Psoas muscle (tissue), 7 donors: ENCODE measurements at regions not wholly inside any gene's neighbourhood (a gene's known extent, or its start where the extent isn't known, plus 50 kb on each side); places are given as distances from the start of the nearest gene placed in this dataset.

Experiments used
- ATAC-seq, 4 donors: fragments of 200-7000 bp; cut with Tn5 transposase; one replicate each; pipeline ENCODE4 v1.9.1; 2020; ENCODE audit warnings: moderate library complexity in 3 of 4, mild to moderate bottlenecking in 2 of 4
- DNase-seq, 2 donors: peaks; one replicate each; pipeline ENCODE4 v3.0.0-alpha.2; 2020
- H3K27ac ChIP-seq: fragments of 200-600 bp; one replicate; pipeline ENCODE4 v1.8.0; 2022
- H3K27me3 ChIP-seq, 3 donors: fragments of 200-600 bp in 1 of 3; one replicate each; pipeline versions ENCODE4 v1.6.1 to v1.8.0; 2013 to 2022; ENCODE audit warnings: low read length in 2 of 3, mild to moderate bottlenecking in 2 of 3, moderate library complexity in 1 of 3; ENCODE audit not compliant: insufficient read depth in 3 of 3
- H3K36me3 ChIP-seq, 2 donors: fragments of 200-600 bp in 1 of 2; one replicate each; pipeline versions ENCODE4 v1.6.1 to v1.8.0; 2013 to 2022; ENCODE audit warnings: low read depth in 1 of 2, mild to moderate bottlenecking in 1 of 2, moderate library complexity in 1 of 2; ENCODE audit not compliant: insufficient read depth in 1 of 2
- H3K4me1 ChIP-seq: fragments of 200-600 bp; one replicate; pipeline ENCODE4 v1.8.0; 2022
- H3K4me3 ChIP-seq: fragments of 200-600 bp; one replicate; pipeline ENCODE4 v1.8.0; 2022; ENCODE audit warnings: mild to moderate bottlenecking
- H3K9me3 ChIP-seq: fragments of 200-600 bp; one replicate; pipeline ENCODE4 v1.8.0; 2022
- WGBS, 3 donors: extraction: QIAGEN DNeasy Blood & Tissue Kit; methylation state at CpG; one replicate each; pipeline versions ENCODE4 v1.1.6 to v1.1.7; 2013; 5-methylcytosine and 5-hydroxymethylcytosine counted together
- intact Hi-C, 2 donors: fragments of 100-400 bp; cut with DNase I; formaldehyde crosslinking; loops; one replicate each; pipeline versions ENCODE4 v1.11.0 to v1.14.2; 2022
- TF ChIP-seq, protein P1 (sequence below): fragments of 200-600 bp; IDR thresholded peaks from one replicate; pipeline ENCODE4 v1.8.0; 2022; ENCODE audit warnings: antibody characterized with exemption
- donor health status: healthy with polysubstance abuse.
- donor health status: DM: no; HTN: no; CAD: no; lungs with moderate emphysema.
- donor health status: Bipolar disorder and iron deficiency.
- donor health status: healthy.
- donor health status: DM: yes; HTN: yes; CAD: no.
- donor health status: DM: no; HTN: no; CAD: no.
- donor health status: DM: yes; HTN: yes; CAD: no.

DNA sequence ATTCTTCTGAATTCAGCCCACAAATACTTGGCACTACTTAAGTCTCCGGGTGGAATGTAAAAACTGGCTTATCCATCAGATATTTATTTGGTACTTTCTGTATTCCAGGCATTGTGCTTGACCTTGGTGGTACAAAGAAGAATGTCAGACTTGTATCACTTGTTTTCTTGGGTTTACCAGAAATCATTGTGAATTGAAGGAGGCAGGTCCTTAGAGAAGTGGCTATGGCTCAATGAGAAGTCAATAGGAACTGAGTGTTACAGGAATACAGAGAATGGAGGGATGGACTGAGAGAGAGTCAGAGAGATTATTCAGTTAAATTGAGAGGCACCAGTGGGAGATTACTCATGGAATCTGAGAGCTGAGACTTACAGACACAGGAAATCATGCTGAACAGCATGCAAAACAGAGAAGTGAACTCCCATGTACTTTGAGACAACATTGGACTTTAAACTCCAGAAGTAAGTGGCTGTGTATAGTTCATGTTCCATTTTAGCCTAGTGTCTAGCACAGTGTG lies 704.1 kb downstream of the CDH11 start:
- Histone ChIP-seq H3K9me3 (no peaks in the 10 kb centered on the region), H3K27ac (no peak overlapping the region), H3K4me3 (no peak overlapping the region), H3K27me3 (no peaks in the 10 kb centered on the region), H3K36me3 (no peaks in the 10 kb centered on the region), H3K4me1 (peaks cover 6% of the 10 kb centered on the region)
- ATAC-seq (peak in 1 of 4 donors; percentile 3), DNase-seq (no peak)
- TF ChIP-seq, protein P1, sequence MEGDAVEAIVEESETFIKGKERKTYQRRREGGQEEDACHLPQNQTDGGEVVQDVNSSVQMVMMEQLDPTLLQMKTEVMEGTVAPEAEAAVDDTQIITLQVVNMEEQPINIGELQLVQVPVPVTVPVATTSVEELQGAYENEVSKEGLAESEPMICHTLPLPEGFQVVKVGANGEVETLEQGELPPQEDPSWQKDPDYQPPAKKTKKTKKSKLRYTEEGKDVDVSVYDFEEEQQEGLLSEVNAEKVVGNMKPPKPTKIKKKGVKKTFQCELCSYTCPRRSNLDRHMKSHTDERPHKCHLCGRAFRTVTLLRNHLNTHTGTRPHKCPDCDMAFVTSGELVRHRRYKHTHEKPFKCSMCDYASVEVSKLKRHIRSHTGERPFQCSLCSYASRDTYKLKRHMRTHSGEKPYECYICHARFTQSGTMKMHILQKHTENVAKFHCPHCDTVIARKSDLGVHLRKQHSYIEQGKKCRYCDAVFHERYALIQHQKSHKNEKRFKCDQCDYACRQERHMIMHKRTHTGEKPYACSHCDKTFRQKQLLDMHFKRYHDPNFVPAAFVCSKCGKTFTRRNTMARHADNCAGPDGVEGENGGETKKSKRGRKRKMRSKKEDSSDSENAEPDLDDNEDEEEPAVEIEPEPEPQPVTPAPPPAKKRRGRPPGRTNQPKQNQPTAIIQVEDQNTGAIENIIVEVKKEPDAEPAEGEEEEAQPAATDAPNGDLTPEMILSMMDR = no peak
- intact Hi-C loops = no loop called here
- WGBS, 3 donors = 30 to 45% (median 35%) methylated on average over 1 of the region's 1 CpG

DNA sequence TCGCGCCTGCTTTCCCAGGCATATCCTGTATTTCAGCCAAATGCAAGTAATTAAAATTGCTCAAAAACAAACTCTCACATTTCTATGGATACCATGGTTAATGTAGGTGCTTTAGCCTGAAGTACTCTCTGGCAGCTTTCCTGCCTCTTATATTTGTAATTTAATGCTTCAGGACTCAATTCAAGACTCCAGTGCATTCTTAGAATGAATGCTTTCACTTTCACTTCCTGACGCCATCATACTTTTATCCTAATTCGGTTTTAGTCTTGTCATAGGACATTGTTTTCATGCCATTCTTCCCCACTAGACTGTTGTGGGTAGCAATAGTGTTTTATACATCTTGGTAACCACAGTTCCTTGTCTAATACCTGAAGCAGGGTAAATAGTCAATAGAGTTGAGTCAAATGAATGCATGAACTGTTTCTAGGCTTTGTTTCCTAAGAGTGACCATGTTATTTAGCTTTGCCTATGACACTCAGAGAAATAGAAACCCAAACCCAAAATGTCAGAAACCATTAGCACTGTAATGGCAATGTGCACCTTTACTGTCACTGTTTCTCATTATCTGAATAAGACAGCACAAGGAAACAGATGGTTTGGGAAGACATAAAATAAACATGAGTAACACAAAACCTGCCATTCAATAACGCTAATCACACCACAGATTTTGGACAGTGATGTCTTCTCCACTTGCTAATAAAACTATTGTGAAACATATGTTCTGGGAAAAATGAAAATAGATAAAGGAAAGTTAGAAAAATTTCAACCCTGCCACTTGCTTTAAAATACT lies 705.5 kb downstream of the CDH11 start:
- Histone ChIP-seq H3K9me3 (no peaks in the 10 kb centered on the region), H3K27me3 (no peaks in the 10 kb centered on the region), H3K4me3 (peak overlapping the region; percentile 51), H3K4me1 (peaks cover 6% of the 10 kb centered on the region), H3K36me3 (no peaks in the 10 kb centered on the region), H3K27ac (no peak overlapping the region)
- no peak for ATAC-seq
- intact Hi-C loops = no loop called here
- WGBS, 3 donors = 22 to 29% (median 25%) methylated on average over 5 of the region's 5 CpGs
- DNase-seq = no peak
- TF ChIP-seq, protein P1 = no peak

DNA sequence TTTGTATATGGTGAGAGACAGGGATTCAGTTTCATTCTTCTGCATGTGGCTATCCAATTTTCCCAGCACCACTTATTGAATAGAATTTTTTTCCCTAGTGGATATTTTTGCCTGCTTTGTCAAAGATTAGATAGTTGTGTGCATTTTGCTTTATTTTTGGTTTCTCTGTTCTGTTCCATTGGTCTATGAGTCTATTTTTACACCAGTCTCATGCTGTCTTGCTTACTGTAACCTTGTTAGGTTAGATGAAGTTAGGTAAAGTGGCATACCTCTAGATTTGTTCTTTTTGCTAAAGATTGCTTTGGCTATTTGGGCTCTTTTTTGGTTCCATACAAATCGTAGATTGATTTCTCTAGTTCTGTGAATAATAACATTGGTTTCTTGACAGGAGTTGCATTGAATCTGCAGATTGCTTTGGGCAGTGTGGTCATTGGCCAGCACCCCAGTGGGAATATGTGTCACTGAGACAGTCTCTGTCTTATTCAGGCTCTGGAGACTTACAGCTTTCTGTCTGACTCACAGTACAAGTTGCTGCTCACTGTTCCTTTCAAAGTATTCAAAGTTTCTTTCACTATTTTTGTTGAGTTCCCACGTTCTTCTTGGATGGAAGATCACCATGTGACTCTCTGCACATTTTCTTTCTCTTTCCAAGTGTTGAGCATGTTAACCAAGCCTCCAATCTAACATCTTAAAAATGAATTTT lies 709.1 kb downstream of the CDH11 start:
- no peak overlapping the region for H3K4me3 ChIP-seq
- intact Hi-C loops = no loop called here
- no peaks in the 10 kb centered on the region for H3K36me3 ChIP-seq
- WGBS, 3 donors = 36 to 44% (median 41%) methylated on average over 2 of the region's 2 CpGs
- peaks cover 6% of the 10 kb centered on the region for H3K4me1 ChIP-seq
- no peak overlapping the region for H3K27ac ChIP-seq
- TF ChIP-seq, protein P1 = no peak
- H3K27me3 ChIP-seq = no peaks in the 10 kb centered on the region
- H3K9me3 ChIP-seq = no peaks in the 10 kb centered on the region
- ATAC-seq (peak in 1 of 4 donors; percentile 56), DNase-seq (peak in 1 of 2 donors; percentile 22)

DNA sequence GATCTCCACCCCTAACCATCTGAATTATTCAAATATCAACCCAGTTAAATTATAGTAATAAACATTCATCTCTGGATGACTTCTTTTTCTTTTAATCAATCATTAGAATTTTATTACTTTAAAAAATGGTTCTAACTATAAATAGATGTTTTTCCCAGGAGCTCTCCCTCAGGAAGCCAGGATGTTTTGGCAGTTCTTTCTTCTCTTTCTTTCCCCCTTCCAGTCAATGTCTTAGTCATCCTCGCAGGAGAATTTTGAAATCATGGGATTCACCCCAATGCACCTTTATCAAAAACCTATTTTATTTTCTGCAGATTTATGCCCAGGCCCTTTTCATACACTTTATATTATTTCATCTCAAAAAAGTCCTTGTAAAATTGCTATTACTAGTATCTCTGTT lies 711.6 kb downstream of the CDH11 start:
- TF ChIP-seq, protein P1 = no peak
- H3K9me3 ChIP-seq = no peaks in the 10 kb centered on the region
- 55 to 60% (median 59%) methylated on average over 1 of the region's 1 CpG for WGBS, 3 donors
- DNase-seq (no peak), ATAC-seq (peak in 1 of 4 donors; percentile 45)
- no peaks in the 10 kb centered on the region for H3K4me1 ChIP-seq
- no peak overlapping the region for H3K27ac ChIP-seq
- intact Hi-C loops = no loop called here
- no peaks in the 10 kb centered on the region for H3K36me3 ChIP-seq
- H3K27me3 ChIP-seq = no peaks in the 10 kb centered on the region
- no peak overlapping the region for H3K4me3 ChIP-seq
